ENCODE measurements at regions not wholly inside any gene's neighbourhood (a gene's known extent, or its start where the extent isn't known, plus 50 kb on each side); places are given as distances from the start of the nearest gene placed in this dataset.

- ChIA-PET CTCF (no interaction called here), POLR2A (no interaction called here)
- Mint-ChIP-seq H3K36me3 (ENCODE audit: low read depth) (no peaks in the 10 kb centered on the region), H3K9me3 (no peaks in the 10 kb centered on the region), H3K4me1 (ENCODE audit: low read depth) (no peaks in the 10 kb centered on the region), H3K27me3 (no peaks in the 10 kb centered on the region), H3K27ac (no peak overlapping the region), H3K4me3 (no peak overlapping the region)
- Histone ChIP-seq H3K9me3 (ENCODE audit: control insufficient read depth in 1 of 2, insufficient read depth in 1 of 2, low read length in 2 of 2) (no peaks in the 10 kb centered on the region), H3K36me3 (ENCODE audit: insufficient read depth, low read length) (no peaks in the 10 kb centered on the region), H3K27ac (ENCODE audit: low read depth in 1 of 2, low read length in 2 of 2) (no peak overlapping the region), H3K4me1 (ENCODE audit: insufficient read depth, low read length) (no peaks in the 10 kb centered on the region), H3K27me3 (ENCODE audit: control insufficient read depth in 1 of 2, insufficient read depth in 2 of 2, low read length in 2 of 2) (no peaks in the 10 kb centered on the region), H3K4me3 (ENCODE audit: low read length) (no peak overlapping the region)
- ATAC-seq (ENCODE audit: poor library complexity) (no peak), DNase-seq (no peak)
- no peak for TF ChIP-seq CTCF (IDR thresholded peaks at IDR 0.05)
- intact Hi-C loops (cut with DNase I, micrococcal nuclease): no loop called here
Observed at GRCh38 chr2:198701481-198701880, 756.3 kb downstream of the SATB2 start.

GRCh38 chr2:198700319-198700718, 757.4 kb downstream of the SATB2 start:
- H3K27ac ChIP-seq (ENCODE audit: low read depth in 1 of 2, low read length in 2 of 2): no peak overlapping the region
- H3K27ac Mint-ChIP-seq: no peak overlapping the region
- intact Hi-C loops (cut with DNase I, micrococcal nuclease): no loop called here
- DNase-seq (no peak), ATAC-seq (ENCODE audit: poor library complexity) (no peak)
- H3K27me3 ChIP-seq (ENCODE audit: control insufficient read depth in 1 of 2, insufficient read depth in 2 of 2, low read length in 2 of 2): no peaks in the 10 kb centered on the region
- H3K4me3 Mint-ChIP-seq: no peak overlapping the region
- H3K4me1 Mint-ChIP-seq (ENCODE audit: low read depth): no peaks in the 10 kb centered on the region
- CTCF ChIA-PET: no interaction called here
- no peaks in the 10 kb centered on the region for H3K9me3 Mint-ChIP-seq
- H3K9me3 ChIP-seq (ENCODE audit: control insufficient read depth in 1 of 2, insufficient read depth in 1 of 2, low read length in 2 of 2): no peaks in the 10 kb centered on the region
- H3K4me3 ChIP-seq (ENCODE audit: low read length): no peak overlapping the region
- H3K36me3 Mint-ChIP-seq (ENCODE audit: low read depth): no peaks in the 10 kb centered on the region
- H3K36me3 ChIP-seq (ENCODE audit: insufficient read depth, low read length): no peaks in the 10 kb centered on the region
- no peaks in the 10 kb centered on the region for H3K27me3 Mint-ChIP-seq
- no peaks in the 10 kb centered on the region for H3K4me1 ChIP-seq (ENCODE audit: insufficient read depth, low read length)
- POLR2A ChIA-PET: no interaction called here
- no peak for TF ChIP-seq CTCF (IDR thresholded peaks at IDR 0.05)

- CTCF ChIA-PET: no interaction called here
- Mint-ChIP-seq H3K36me3 (ENCODE audit: low read depth) (no peaks in the 10 kb centered on the region), H3K27ac (no peak overlapping the region), H3K4me3 (no peak overlapping the region), H3K27me3 (no peaks in the 10 kb centered on the region), H3K9me3 (no peaks in the 10 kb centered on the region), H3K4me1 (ENCODE audit: low read depth) (no peaks in the 10 kb centered on the region)
- POLR2A ChIA-PET: no interaction called here
- no peak overlapping the region for H3K27ac ChIP-seq (ENCODE audit: low read depth in 1 of 2, low read length in 2 of 2)
- H3K27me3 ChIP-seq (ENCODE audit: control insufficient read depth in 1 of 2, insufficient read depth in 2 of 2, low read length in 2 of 2): no peaks in the 10 kb centered on the region
- H3K4me1 ChIP-seq (ENCODE audit: insufficient read depth, low read length): no peaks in the 10 kb centered on the region
- no peaks in the 10 kb centered on the region for H3K36me3 ChIP-seq (ENCODE audit: insufficient read depth, low read length)
- no peak for ATAC-seq (ENCODE audit: poor library complexity)
- intact Hi-C loops (cut with DNase I, micrococcal nuclease): no loop called here
- H3K9me3 ChIP-seq (ENCODE audit: control insufficient read depth in 1 of 2, insufficient read depth in 1 of 2, low read length in 2 of 2): no peaks in the 10 kb centered on the region
- no peak for TF ChIP-seq CTCF (IDR thresholded peaks at IDR 0.05)
- no peak overlapping the region for H3K4me3 ChIP-seq (ENCODE audit: low read length)
- DNase-seq: no peak
Observed at GRCh38 chr2:198698230-198698629, 759.5 kb downstream of the SATB2 start.
